Adrenal gland (tissue), 5 donors: ENCODE measurements at regions not wholly inside any gene's neighbourhood (a gene's known extent, or its start where the extent isn't known, plus 50 kb on each side); places are given as distances from the start of the nearest gene placed in this dataset.

ENCODE experiments used
- CTCF ChIP-seq, 6 experiments: fragments of 450-650 bp in 4 of 6; fragments of 200-600 bp in 2 of 6; sonication (generic) in 1 of 6; IDR thresholded peaks; 1 replicate in 5 of 6; 2 replicates in 1 of 6; pipeline versions ENCODE4 v1.5.1 to v1.8.0; 2016 to 2021; ENCODE audit warnings: antibody characterized with exemption in 6 of 6, mild to moderate bottlenecking in 2 of 6, moderate library complexity in 1 of 6
- POLR2A ChIP-seq, 2 donors: fragments of 450-650 bp; IDR thresholded peaks; one replicate each; pipeline ENCODE4 v1.6.1; 2017; ENCODE audit warnings: antibody characterized with exemption in 2 of 2, mild to moderate bottlenecking in 2 of 2, moderate library complexity in 1 of 2
- donor health status: DM: no; HTN: no; CAD: no.

DNA sequence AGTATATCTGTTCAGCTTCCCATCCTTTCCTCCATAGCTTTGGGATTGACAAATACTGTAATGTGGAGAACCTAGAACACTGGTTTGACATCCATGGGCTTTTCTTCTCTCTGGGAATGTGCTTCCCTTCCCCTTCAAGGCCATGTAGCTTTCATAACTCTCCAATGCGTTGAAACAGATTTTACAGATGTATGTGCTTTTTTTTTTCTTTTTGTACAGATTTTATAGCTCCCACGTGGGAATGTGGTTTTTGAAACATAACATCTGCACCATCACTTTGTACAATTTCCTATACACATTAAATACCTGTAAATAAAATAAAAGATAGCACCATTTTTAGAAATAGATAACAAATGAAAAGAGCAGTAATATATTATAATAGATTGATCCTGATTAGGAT is 138.5 kb upstream of the TMPRSS15 start:
- TF ChIP-seq POLR2A (IDR thresholded peaks at IDR 0.05) (no peak), CTCF (IDR thresholded peaks at IDR 0.05) (no peak)
